ENCODE measurements at regions not wholly inside any gene's neighbourhood (a gene's known extent, or its start where the extent isn't known, plus 50 kb on each side); places are given as distances from the start of the nearest gene placed in this dataset.

DNA sequence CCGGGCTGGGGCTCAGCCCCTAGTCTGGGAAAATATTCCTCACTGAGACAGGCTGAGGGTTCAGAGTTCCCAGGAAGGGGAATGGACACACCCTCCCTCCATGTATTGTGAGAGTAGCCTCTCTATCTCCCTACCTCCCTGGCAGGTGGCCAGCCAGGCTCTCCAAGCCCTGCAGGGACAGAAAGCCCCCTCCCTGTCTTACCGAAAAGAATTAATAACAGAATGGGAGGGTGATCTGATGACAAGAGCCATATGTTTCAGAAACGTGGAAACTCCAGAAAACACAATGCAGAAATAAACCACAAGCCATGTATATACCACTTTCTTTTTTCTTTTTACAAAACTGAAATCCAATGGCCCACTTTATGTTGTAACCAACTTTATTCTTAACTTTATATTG, 140.0 kb downstream of the CHST1 start (continued):
- TF ChIP-seq, protein P1, sequence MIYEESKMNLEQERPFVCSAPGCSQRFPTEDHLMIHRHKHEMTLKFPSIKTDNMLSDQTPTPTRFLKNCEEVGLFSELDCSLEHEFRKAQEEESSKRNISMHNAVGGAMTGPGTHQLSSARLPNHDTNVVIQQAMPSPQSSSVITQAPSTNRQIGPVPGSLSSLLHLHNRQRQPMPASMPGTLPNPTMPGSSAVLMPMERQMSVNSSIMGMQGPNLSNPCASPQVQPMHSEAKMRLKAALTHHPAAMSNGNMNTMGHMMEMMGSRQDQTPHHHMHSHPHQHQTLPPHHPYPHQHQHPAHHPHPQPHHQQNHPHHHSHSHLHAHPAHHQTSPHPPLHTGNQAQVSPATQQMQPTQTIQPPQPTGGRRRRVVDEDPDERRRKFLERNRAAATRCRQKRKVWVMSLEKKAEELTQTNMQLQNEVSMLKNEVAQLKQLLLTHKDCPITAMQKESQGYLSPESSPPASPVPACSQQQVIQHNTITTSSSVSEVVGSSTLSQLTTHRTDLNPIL (CRISPR knock-in tag; IDR thresholded peaks at IDR 0.05; ENCODE audit: low read depth): no peak
- TF ChIP-seq ZC3H10 (CRISPR knock-in tag; IDR thresholded peaks at IDR 0.05): no peak

DNA sequence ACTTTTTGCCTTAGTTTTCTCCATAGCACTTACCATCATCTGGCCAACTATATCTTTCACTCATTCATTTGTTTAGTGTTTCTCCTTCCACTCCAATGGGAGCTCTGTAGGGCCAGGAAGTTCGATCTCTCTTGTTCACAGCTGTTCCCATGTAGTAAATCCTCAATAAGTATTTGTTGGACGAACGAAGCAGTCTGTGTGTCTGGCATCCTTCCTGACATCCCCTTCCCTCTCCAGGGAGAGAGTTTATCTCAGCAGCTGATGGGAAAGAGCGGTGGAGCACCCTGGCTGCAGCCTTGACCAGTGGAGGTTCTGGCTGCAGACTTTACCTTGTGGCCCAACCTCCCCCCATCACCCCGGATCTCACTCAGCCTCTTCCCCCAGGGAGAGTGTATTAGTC, 141.7 kb downstream of the CHST1 start:
- no peak for ATAC-seq
- TF ChIP-seq RARB (CRISPR knock-in tag; IDR thresholded peaks at IDR 0.05): no peak
- TF ChIP-seq, protein P2, sequence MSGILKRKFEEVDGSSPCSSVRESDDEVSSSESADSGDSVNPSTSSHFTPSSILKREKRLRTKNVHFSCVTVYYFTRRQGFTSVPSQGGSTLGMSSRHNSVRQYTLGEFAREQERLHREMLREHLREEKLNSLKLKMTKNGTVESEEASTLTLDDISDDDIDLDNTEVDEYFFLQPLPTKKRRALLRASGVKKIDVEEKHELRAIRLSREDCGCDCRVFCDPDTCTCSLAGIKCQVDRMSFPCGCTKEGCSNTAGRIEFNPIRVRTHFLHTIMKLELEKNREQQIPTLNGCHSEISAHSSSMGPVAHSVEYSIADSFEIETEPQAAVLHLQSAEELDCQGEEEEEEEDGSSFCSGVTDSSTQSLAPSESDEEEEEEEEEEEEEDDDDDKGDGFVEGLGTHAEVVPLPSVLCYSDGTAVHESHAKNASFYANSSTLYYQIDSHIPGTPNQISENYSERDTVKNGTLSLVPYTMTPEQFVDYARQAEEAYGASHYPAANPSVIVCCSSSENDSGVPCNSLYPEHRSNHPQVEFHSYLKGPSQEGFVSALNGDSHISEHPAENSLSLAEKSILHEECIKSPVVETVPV (CRISPR knock-in tag; IDR thresholded peaks at IDR 0.05): no peak
- no peak for TF ChIP-seq ZC3H10 (CRISPR knock-in tag; IDR thresholded peaks at IDR 0.05)
- no peak for TF ChIP-seq ZNF70 (CRISPR knock-in tag; IDR thresholded peaks at IDR 0.05)
- no peak for TF ChIP-seq ISL1 (CRISPR knock-in tag; IDR thresholded peaks at IDR 0.05)
- TF ChIP-seq ZFP3 (CRISPR knock-in tag; IDR thresholded peaks at IDR 0.05): no peak
- no peak for TF ChIP-seq ZFP30 (CRISPR knock-in tag; IDR thresholded peaks at IDR 0.05)
- TF ChIP-seq, protein P1 (CRISPR knock-in tag; IDR thresholded peaks at IDR 0.05; ENCODE audit: low read depth): no peak
- no peak for TF ChIP-seq ARNTL (CRISPR knock-in tag; IDR thresholded peaks at IDR 0.05; ENCODE audit: borderline replicate concordance, low read depth)
- TF ChIP-seq, protein P3, sequence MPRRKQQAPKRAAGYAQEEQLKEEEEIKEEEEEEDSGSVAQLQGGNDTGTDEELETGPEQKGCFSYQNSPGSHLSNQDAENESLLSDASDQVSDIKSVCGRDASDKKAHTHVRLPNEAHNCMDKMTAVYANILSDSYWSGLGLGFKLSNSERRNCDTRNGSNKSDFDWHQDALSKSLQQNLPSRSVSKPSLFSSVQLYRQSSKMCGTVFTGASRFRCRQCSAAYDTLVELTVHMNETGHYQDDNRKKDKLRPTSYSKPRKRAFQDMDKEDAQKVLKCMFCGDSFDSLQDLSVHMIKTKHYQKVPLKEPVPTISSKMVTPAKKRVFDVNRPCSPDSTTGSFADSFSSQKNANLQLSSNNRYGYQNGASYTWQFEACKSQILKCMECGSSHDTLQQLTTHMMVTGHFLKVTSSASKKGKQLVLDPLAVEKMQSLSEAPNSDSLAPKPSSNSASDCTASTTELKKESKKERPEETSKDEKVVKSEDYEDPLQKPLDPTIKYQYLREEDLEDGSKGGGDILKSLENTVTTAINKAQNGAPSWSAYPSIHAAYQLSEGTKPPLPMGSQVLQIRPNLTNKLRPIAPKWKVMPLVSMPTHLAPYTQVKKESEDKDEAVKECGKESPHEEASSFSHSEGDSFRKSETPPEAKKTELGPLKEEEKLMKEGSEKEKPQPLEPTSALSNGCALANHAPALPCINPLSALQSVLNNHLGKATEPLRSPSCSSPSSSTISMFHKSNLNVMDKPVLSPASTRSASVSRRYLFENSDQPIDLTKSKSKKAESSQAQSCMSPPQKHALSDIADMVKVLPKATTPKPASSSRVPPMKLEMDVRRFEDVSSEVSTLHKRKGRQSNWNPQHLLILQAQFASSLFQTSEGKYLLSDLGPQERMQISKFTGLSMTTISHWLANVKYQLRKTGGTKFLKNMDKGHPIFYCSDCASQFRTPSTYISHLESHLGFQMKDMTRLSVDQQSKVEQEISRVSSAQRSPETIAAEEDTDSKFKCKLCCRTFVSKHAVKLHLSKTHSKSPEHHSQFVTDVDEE (CRISPR knock-in tag; IDR thresholded peaks at IDR 0.05): no peak
- no peak for TF ChIP-seq ZNF565 (CRISPR knock-in tag; conservative IDR thresholded peaks at IDR 0.05; ENCODE audit: low read depth)

DNA sequence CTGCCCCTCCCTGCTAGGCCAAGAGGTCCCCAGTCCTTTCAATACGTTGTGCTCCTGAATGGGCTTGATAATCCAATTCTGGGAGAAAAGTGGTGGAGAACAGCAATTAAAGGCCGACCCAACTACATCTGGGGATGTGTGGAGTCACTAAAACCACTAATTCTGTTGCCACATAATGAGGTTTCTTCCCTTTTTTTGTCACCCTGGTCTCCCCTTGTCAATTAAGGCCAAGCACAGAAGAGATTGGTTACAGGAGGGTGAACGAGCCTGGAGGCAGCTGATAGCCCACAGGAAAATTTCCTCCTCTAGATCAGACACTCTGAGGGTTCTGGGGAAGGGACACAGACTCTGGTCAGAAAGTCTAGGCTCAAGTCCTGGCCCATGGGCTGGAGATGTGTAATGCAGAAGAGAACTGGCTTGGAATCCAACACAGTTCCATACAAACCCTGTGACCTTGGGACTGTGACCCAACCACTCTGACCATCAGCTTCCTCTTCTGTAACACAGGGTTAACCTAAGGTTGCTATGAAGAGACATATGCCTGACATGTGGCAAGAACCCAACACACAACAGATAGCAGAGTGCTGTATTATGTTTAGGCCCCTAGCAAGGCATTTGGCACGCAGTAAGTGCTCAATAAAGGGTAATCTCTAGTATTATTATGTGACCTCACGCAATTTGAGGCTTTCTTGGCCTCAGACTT, 146.4 kb downstream of the CHST1 start:
- TF ChIP-seq ZNF70 (CRISPR knock-in tag; IDR thresholded peaks at IDR 0.05): no peak
- TF ChIP-seq RARB (CRISPR knock-in tag; IDR thresholded peaks at IDR 0.05): no peak
- no peak for ATAC-seq

DNA sequence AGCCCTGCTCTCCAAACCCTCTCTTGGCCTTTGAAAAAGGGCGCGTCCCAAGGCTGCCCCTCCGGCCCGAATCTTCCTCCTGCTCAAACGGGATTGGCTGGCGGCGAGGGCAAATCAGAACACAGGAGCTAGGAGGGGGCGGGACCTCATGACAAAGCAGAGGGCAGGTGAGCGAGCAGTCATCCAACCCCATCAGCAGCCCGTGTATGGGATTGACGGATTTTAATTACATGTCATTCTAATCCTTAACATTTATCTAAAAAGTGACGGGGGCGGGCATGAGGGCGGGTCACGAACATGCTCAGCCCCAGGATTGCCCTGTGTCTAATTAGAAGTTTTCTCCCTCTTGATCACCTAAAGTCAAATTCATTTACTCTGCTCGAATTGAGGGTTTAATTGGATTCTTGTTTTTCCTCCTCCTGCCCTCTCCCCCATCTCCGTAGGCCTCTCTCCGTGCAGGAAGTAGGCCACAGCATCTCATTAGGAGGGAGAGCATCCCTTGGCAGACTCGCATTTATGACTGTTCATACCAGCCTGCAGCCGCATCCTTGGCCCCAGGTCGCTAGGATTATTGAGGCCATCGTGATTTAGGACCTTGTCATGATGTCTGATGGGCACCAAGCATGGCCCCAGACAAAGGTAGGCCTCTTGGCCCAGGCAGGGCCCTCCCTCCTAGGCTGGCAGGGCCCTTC, 147.1 kb downstream of the CHST1 start:
- no peak for ATAC-seq
- TF ChIP-seq RARB (CRISPR knock-in tag; IDR thresholded peaks at IDR 0.05): no peak
- TF ChIP-seq CSDC2 (CRISPR knock-in tag; IDR thresholded peaks at IDR 0.05): no peak
- no peak for TF ChIP-seq TOX (CRISPR knock-in tag; IDR thresholded peaks at IDR 0.05; ENCODE audit: borderline replicate concordance)
- TF ChIP-seq BACH2 (CRISPR knock-in tag; IDR thresholded peaks at IDR 0.05; ENCODE audit: borderline replicate concordance): no peak
- no peak for TF ChIP-seq ZNF8 (CRISPR knock-in tag; IDR thresholded peaks at IDR 0.05)
- no peak for TF ChIP-seq ESRRG (CRISPR knock-in tag; IDR thresholded peaks at IDR 0.05)
- TF ChIP-seq SNAI2 (CRISPR knock-in tag; IDR thresholded peaks at IDR 0.05): no peak
- TF ChIP-seq, protein P2 (CRISPR knock-in tag; IDR thresholded peaks at IDR 0.05): no peak
- TF ChIP-seq ISL1 (CRISPR knock-in tag; IDR thresholded peaks at IDR 0.05): no peak
